ENCODE measurements at regions not wholly inside any gene's neighbourhood (a gene's known extent, or its start where the extent isn't known, plus 50 kb on each side); places are given as distances from the start of the nearest gene placed in this dataset.

- Mint-ChIP-seq H3K36me3 (ENCODE audit: low read depth) (no peaks in the 10 kb centered on the region), H3K4me1 (ENCODE audit: low read depth) (no peaks in the 10 kb centered on the region), H3K9me3 (no peaks in the 10 kb centered on the region), H3K27ac (no peak overlapping the region), H3K4me3 (no peak overlapping the region), H3K27me3 (ENCODE audit: insufficient read depth) (peaks cover 5% of the 10 kb centered on the region)
- no peak for DNase-seq
- TF ChIP-seq CTCF (IDR thresholded peaks at IDR 0.05) = no peak
These were observed 101.1 kb downstream of the HS1BP3 start for GRCh38 chr2:20549691-20550348.

GRCh38 chr2:20551260-20551944 is 99.5 kb downstream of the HS1BP3 start:
- no peak overlapping the region for H3K27ac Mint-ChIP-seq
- peaks cover 6% of the 10 kb centered on the region for H3K27me3 Mint-ChIP-seq (ENCODE audit: insufficient read depth)
- H3K4me3 Mint-ChIP-seq = no peak overlapping the region
- DNase-seq = no peak
- H3K9me3 Mint-ChIP-seq = no peaks in the 10 kb centered on the region
- H3K36me3 Mint-ChIP-seq (ENCODE audit: low read depth) = no peaks in the 10 kb centered on the region
- TF ChIP-seq CTCF (IDR thresholded peaks at IDR 0.05) = no peak
- H3K4me1 Mint-ChIP-seq (ENCODE audit: low read depth) = no peaks in the 10 kb centered on the region

GRCh38 chr2:20551945-20552328 is 99.0 kb downstream of the HS1BP3 start:
- TF ChIP-seq CTCF (IDR thresholded peaks at IDR 0.05) = no peak
- H3K36me3 Mint-ChIP-seq (ENCODE audit: low read depth) = no peaks in the 10 kb centered on the region
- no peak for DNase-seq
- H3K27ac Mint-ChIP-seq = no peak overlapping the region
- H3K4me3 Mint-ChIP-seq = no peak overlapping the region
- no peaks in the 10 kb centered on the region for H3K9me3 Mint-ChIP-seq
- H3K27me3 Mint-ChIP-seq (ENCODE audit: insufficient read depth) = peaks cover 3% of the 10 kb centered on the region
- no peaks in the 10 kb centered on the region; the same call in 1 of the 2 replicates for H3K4me1 Mint-ChIP-seq (ENCODE audit: low read depth)

GRCh38 chr2:20552847-20553246 is 98.1 kb downstream of the HS1BP3 start:
- DNase-seq = no peak
- H3K4me3 Mint-ChIP-seq = no peak overlapping the region
- no peaks in the 10 kb centered on the region; the same call in 1 of the 2 replicates for H3K4me1 Mint-ChIP-seq (ENCODE audit: low read depth)
- TF ChIP-seq CTCF (IDR thresholded peaks at IDR 0.05) = no peak
- H3K27ac Mint-ChIP-seq = no peak overlapping the region
- H3K27me3 Mint-ChIP-seq (ENCODE audit: insufficient read depth) = peaks cover 2% of the 10 kb centered on the region
- H3K36me3 Mint-ChIP-seq (ENCODE audit: low read depth) = no peaks in the 10 kb centered on the region
- H3K9me3 Mint-ChIP-seq = no peaks in the 10 kb centered on the region

GRCh38 chr2:20553580-20553979 is 97.3 kb downstream of the HS1BP3 start:
- DNase-seq = no peak
- no peak for TF ChIP-seq CTCF (IDR thresholded peaks at IDR 0.05)
- Mint-ChIP-seq H3K4me1 (ENCODE audit: low read depth) (no peaks in the 10 kb centered on the region; the same call in 1 of the 2 replicates), H3K27me3 (ENCODE audit: insufficient read depth) (peaks cover 2% of the 10 kb centered on the region), H3K27ac (no peak overlapping the region), H3K9me3 (no peaks in the 10 kb centered on the region), H3K36me3 (ENCODE audit: low read depth) (no peaks in the 10 kb centered on the region), H3K4me3 (no peak overlapping the region)

All from HFFc6 (cell line).